Omental fat pad (tissue), 3 donors: ENCODE measurements at regions not wholly inside any gene's neighbourhood (a gene's known extent, or its start where the extent isn't known, plus 50 kb on each side); places are given as distances from the start of the nearest gene placed in this dataset.

Experiments
- ATAC-seq: fragments of 150-250 bp; one replicate; pipeline ENCODE4 v1.9.1; 2016; ENCODE audit warnings: mild to moderate bottlenecking, moderate library complexity; ENCODE audit not compliant: low FRiP score
- DNase-seq: peaks from one replicate; pipeline ENCODE4 v3.0.0-alpha.2; 2019; ENCODE audit warnings: low spot score
- TF ChIP-seq, protein P1 (sequence below), 3 donors: fragments of 450-650 bp; IDR thresholded peaks; one replicate each; pipeline ENCODE4 v1.5.1; 2016 to 2017; ENCODE audit warnings: antibody characterized with exemption in 3 of 3, mild to moderate bottlenecking in 3 of 3, moderate library complexity in 2 of 3

DNA sequence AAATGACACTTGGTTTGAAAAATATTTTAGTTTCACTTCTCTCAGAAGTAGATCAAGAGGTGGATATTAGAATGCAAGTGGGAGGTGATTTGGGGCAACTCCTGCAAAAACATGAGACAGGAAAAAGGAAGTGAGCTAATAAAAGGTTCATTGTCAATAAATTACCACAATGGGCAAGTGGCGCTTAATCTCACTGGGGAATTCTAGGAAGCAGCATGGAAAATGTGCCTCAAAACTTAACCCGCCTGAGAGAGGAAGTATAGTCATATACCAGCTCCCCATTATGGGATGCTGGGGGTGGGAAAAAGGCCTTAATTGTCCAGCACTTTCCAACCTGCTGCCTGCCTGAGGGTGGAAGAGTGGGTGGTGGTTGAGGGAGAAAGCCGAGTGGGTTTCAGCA, 204.1 kb downstream of the ELAVL2 start:
- TF ChIP-seq, protein P1, sequence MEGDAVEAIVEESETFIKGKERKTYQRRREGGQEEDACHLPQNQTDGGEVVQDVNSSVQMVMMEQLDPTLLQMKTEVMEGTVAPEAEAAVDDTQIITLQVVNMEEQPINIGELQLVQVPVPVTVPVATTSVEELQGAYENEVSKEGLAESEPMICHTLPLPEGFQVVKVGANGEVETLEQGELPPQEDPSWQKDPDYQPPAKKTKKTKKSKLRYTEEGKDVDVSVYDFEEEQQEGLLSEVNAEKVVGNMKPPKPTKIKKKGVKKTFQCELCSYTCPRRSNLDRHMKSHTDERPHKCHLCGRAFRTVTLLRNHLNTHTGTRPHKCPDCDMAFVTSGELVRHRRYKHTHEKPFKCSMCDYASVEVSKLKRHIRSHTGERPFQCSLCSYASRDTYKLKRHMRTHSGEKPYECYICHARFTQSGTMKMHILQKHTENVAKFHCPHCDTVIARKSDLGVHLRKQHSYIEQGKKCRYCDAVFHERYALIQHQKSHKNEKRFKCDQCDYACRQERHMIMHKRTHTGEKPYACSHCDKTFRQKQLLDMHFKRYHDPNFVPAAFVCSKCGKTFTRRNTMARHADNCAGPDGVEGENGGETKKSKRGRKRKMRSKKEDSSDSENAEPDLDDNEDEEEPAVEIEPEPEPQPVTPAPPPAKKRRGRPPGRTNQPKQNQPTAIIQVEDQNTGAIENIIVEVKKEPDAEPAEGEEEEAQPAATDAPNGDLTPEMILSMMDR (IDR thresholded peaks at IDR 0.05): no peak
- DNase-seq (no peak), ATAC-seq (no peak)

DNA sequence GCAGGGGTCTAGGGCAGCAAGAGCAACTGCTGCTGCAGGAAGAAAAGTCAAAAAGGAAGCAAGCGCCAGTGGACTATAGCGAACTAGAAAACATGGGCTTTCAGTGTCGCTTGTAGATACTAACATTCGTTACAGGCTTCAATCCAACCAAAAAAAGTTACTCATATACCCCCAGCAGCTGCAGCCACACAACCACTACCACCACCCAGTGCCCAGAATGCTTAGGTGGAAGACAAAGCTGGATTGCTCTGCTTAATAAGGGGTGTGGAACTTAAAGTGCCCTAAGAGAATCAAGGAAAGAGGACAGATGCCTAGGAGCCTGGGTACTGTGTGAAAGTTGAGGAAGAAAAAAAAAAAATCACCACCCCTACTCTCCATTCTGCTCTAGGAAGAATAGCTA, 203.6 kb downstream of the ELAVL2 start:
- TF ChIP-seq, protein P1 (IDR thresholded peaks at IDR 0.05): no peak
- ATAC-seq (no peak), DNase-seq (no peak)

DNA sequence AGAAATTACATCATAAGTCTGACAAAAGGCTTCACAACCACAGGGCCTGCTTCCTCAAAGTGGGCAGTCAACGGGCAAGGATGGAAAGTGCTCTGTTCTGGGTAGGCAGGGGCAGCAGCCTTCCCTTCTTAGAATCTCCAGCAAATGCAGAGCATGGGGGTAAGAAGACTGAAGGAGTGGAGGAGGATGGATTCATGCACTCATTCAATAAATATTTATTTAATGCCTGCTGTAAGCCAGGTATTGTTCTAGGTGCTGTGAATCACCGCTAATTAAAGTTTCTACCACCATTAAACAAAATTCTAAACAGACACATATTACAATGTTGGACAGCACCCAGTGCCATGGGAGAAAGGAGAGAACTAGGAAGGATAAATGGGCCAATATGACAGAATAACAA, 195.6 kb downstream of the ELAVL2 start:
- TF ChIP-seq, protein P1 (IDR thresholded peaks at IDR 0.05): no peak
- ATAC-seq (no peak), DNase-seq (no peak)

DNA sequence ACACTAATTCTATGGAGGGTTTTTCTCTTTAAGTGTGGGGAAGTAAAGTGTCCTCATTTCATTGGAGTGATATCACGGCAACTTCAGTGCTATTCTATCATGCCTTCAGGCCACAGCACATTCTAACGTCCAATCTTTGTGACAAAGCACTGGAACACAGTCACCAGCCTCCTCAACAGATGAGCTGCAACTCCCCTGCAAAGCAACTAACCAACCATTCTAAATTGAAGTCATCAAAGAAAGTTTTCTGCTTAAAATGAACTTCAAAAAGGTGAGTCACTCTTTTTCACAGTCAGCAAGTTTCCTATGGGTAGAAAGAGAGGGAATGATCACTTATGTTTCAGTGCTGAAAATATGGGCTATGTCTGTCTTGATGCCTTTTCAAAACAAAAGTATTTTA, 190.8 kb downstream of the ELAVL2 start:
- TF ChIP-seq, protein P1 (IDR thresholded peaks at IDR 0.05): no peak
- DNase-seq (no peak), ATAC-seq (no peak)

DNA sequence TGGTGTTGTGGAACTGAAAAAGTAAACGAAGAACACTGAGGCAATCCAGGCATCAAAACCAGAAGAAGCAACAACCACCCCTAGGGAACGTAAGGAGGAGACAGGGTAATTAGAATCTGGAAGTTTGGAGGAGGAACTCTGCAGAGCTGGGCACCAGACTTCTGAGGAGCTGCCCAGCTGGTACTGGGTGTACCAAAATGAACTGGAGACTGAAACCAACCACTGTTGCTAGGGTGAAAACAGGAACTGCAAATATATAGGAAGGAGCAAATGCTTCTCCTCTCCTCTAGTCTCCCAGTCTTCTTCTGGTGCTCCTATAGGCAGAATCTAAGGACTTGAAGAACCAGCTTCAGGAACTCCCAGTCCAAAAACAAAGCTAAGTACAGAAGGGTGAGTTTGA, 189.8 kb downstream of the ELAVL2 start:
- ATAC-seq (no peak), DNase-seq (no peak)

GRCh38 chr9:23638011-23638410, 188.0 kb downstream of the ELAVL2 start:
- ATAC-seq (no peak), DNase-seq (no peak)
- TF ChIP-seq, protein P1 (IDR thresholded peaks at IDR 0.05): no peak

More for the DNA sequence above, 189.8 kb downstream of the ELAVL2 start:
- TF ChIP-seq, protein P1 (IDR thresholded peaks at IDR 0.05): no peak

DNA sequence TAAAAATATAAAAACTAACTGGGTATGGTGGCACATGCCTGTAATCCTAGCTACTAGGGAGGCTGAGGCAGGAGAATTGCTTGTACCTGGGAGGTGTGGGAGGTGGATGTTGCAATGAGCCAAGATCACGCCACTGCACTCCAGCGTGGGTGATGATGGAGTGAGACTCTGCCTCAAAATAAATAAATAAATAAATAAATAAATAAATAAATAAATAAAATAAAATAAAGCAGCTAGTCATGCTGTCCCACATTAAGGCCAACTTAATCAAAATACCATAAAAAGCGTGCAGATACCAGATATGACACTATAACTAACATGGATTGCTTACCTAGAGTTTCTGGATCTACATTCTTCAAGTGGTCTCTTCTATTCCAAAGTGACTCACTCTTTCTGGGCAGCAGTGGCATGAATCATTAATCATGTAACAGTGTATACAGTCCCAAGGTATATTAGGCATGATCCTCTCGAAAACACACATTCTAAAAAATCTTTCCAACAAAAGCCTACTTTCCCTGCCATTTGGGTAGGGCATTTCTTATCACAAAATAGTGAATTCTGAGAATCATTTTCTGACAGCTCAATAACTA, 187.1 kb downstream of the ELAVL2 start:
- ATAC-seq (no peak), DNase-seq (no peak)
- TF ChIP-seq, protein P1 (IDR thresholded peaks at IDR 0.05): no peak
